Breast epithelium (tissue), 4 donors: ENCODE measurements at regions not wholly inside any gene's neighbourhood (a gene's known extent, or its start where the extent isn't known, plus 50 kb on each side); places are given as distances from the start of the nearest gene placed in this dataset.

Experiments used
- DNase-seq, 2 donors: peaks; one replicate each; pipeline ENCODE4 v3.0.0-alpha.2; 2019; ENCODE audit warnings: low spot score in 2 of 2
- H3K27ac ChIP-seq, 2 donors: fragments of 200-600 bp; sonication (generic) in 1 of 2; one replicate each; pipeline ENCODE4 v1.5.1; 2016 to 2019; ENCODE audit warnings: mild to moderate bottlenecking in 1 of 2
- H3K27me3 ChIP-seq, 2 donors: fragments of 200-600 bp; sonication (generic) in 1 of 2; one replicate each; pipeline versions ENCODE4 v1.5.1 to v1.6.0; 2017 to 2019; ENCODE audit warnings: control low read depth in 1 of 2, mild to moderate bottlenecking in 1 of 2
- H3K36me3 ChIP-seq: fragments of 200-600 bp; one replicate; pipeline ENCODE4 v1.5.1; 2019
- H3K4me1 ChIP-seq, 2 donors: fragments of 200-600 bp; sonication (generic); one replicate each; pipeline ENCODE4 v1.5.1; 2016 to 2019; ENCODE audit warnings: control low read depth in 1 of 2
- H3K4me3 ChIP-seq, 3 donors: fragments of 200-600 bp; sonication (generic); 1 replicate in 2 of 3; 2 replicates in 1 of 3; pipeline ENCODE4 v1.5.1; 2016 to 2019; ENCODE audit warnings: mild to moderate bottlenecking in 3 of 3, moderate library complexity in 2 of 3
- H3K9me3 ChIP-seq, 2 donors: fragments of 200-600 bp; sonication (generic) in 1 of 2; one replicate each; pipeline ENCODE4 v1.5.1; 2016 to 2019; ENCODE audit warnings: control low read depth in 1 of 2
- POLR2A ChIP-seq: fragments of 450-650 bp; IDR thresholded peaks from one replicate; pipeline ENCODE4 v1.6.1; 2016; ENCODE audit warnings: antibody characterized with exemption, mild to moderate bottlenecking, moderate library complexity
- POLR2AphosphoS5 ChIP-seq, 3 donors: sonication (generic); formaldehyde crosslinking; IDR thresholded peaks; one replicate each; pipeline ENCODE4 v1.6.1; 2017; ENCODE audit warnings: antibody characterized with exemption in 3 of 3
- intact Hi-C: fragments of 100-400 bp; cut with DNase I; formaldehyde crosslinking; loops from one replicate; pipeline ENCODE4 v1.15.1; 2023; ENCODE audit warnings: low total_unique reads
- TF ChIP-seq, protein P1 (sequence below), 3 donors: fragments of 450-650 bp; IDR thresholded peaks; one replicate each; pipeline ENCODE4 v1.5.1; 2016 to 2017; ENCODE audit warnings: antibody characterized with exemption in 3 of 3, mild to moderate bottlenecking in 3 of 3, moderate library complexity in 3 of 3

DNA sequence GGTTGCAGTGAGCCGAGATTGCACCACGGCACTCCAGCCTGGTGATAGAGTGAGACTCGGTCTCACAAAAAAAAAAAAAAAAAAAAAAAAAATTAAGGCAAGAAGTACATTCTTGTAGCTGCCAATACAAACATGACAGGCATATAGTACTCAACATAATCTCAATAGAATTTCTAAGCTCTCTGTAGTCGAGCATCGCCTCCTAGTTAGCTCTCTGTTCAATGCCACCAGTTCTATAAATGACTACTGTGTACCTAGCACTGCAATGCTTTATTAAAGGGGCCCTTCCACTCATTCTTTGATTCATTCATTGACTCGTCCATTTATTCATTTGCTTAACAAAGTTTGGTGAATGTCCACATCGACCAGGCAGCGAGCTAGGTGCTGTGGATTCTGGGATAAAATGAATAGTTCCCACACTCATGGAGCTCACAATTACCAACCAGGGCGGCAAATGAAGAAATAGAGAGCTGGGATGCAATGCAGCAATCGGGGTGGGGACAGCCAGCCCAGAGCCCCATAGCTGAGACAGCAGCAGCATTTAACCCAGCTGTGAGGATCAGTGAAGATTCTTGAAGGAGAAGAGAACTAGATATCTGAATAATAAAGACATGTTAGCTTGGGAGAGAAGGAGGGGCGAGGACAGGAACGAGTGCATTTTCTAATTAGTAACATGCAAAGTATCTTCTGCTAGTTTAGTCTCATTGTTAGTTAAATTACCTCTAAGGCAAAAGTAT lies 349.8 kb downstream of the LPIN1 start:
- DNase-seq = no peak
- intact Hi-C loops = no loop called here
- Histone ChIP-seq H3K4me3 (no peak overlapping the region), H3K4me1 (no peaks in the 10 kb centered on the region), H3K27me3 (no peaks in the 10 kb centered on the region), H3K9me3 (no peaks in the 10 kb centered on the region), H3K27ac (no peak overlapping the region), H3K36me3 (no peaks in the 10 kb centered on the region)
- TF ChIP-seq, protein P1, sequence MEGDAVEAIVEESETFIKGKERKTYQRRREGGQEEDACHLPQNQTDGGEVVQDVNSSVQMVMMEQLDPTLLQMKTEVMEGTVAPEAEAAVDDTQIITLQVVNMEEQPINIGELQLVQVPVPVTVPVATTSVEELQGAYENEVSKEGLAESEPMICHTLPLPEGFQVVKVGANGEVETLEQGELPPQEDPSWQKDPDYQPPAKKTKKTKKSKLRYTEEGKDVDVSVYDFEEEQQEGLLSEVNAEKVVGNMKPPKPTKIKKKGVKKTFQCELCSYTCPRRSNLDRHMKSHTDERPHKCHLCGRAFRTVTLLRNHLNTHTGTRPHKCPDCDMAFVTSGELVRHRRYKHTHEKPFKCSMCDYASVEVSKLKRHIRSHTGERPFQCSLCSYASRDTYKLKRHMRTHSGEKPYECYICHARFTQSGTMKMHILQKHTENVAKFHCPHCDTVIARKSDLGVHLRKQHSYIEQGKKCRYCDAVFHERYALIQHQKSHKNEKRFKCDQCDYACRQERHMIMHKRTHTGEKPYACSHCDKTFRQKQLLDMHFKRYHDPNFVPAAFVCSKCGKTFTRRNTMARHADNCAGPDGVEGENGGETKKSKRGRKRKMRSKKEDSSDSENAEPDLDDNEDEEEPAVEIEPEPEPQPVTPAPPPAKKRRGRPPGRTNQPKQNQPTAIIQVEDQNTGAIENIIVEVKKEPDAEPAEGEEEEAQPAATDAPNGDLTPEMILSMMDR (IDR thresholded peaks at IDR 0.05) = no peak
- no peak for TF ChIP-seq POLR2A
- TF ChIP-seq POLR2AphosphoS5 (IDR thresholded peaks at IDR 0.05) = no peak

DNA sequence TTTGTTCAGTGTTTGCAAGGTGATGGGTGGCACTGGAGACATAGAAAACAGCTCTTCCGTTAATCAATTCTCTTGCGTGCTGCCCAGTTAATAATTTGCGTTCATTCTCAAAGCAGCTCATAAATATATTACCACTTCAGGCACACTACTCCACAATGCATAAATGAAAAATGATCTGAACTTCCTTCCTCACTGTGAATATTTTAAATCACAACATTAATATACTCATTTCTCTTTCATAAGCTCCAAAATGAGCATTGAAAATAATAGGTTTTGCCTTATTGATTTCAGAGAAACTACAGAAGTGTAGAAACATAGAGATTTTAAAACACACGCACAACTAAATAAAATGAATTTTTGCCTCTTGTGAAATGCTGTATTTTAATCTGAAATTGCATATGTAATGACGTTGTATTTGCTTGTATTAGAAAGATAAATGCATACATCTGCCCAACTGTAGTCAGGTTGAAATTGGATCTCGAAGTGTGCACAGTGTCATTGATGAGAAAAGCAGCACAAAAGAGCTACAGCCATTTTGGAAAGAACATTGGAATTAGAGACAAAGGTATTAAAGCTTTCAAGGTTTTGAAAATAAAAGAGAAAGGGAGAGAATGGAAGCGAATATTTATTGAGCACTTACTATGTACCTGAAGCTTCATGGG lies 350.5 kb downstream of the LPIN1 start:
- H3K27me3 ChIP-seq = no peaks in the 10 kb centered on the region
- no peaks in the 10 kb centered on the region for H3K36me3 ChIP-seq
- TF ChIP-seq, protein P1 (IDR thresholded peaks at IDR 0.05) = no peak
- TF ChIP-seq POLR2AphosphoS5 (IDR thresholded peaks at IDR 0.05) (no peak), POLR2A (no peak)
- no peak for DNase-seq
- H3K4me1 ChIP-seq = no peaks in the 10 kb centered on the region
- intact Hi-C loops = no loop called here
- no peak overlapping the region for H3K27ac ChIP-seq
- H3K4me3 ChIP-seq = no peak overlapping the region
- H3K9me3 ChIP-seq = no peaks in the 10 kb centered on the region

DNA sequence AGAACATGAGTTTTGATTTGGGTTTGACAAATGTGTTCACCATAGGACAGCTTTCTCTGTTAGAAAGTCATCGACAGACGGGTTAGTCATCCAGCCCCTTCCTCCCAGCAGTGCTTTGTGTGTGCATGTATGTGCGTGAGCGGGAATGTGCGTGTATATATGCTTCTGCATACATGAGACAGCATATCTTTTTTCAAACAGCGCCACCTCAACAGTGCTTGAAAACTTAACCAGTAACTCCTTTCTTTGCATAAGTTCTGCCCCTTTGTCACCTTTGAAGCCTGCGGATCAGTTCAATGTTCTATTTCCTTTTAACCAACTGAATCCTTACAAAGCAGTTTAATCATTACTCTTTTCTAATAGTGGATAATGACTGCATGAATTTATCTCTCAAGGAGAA lies 351.4 kb downstream of the LPIN1 start:
- TF ChIP-seq, protein P1 (IDR thresholded peaks at IDR 0.05) = no peak
- no peak for TF ChIP-seq POLR2AphosphoS5 (IDR thresholded peaks at IDR 0.05)
- no peak for TF ChIP-seq POLR2A
- Histone ChIP-seq H3K4me3 (no peak overlapping the region), H3K4me1 (no peaks in the 10 kb centered on the region), H3K27ac (no peak overlapping the region), H3K27me3 (no peaks in the 10 kb centered on the region), H3K9me3 (no peaks in the 10 kb centered on the region), H3K36me3 (no peaks in the 10 kb centered on the region)
- DNase-seq = no peak
- intact Hi-C loops = no loop called here

DNA sequence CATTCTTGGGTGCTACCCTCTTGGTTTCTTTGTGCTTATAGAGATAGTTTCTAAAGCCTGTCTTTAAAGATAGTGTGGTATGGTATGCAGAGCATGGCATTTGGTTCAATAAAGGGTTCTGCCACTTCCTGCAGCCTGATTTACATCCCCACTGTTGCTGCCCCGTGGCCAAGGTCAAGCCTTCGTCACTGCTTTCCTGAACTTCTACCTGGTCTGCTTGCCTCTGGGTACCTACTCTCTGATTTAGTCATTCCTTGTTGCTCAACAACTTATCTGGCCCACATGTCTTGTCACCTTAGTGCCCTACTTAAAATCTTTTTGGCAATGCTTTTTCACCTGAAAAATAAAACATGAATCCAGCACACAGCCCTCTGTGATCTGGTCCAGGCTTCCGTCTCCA lies 352.9 kb downstream of the LPIN1 start:
- DNase-seq = no peak
- Histone ChIP-seq H3K9me3 (no peaks in the 10 kb centered on the region), H3K27me3 (no peaks in the 10 kb centered on the region), H3K4me3 (no peak overlapping the region), H3K36me3 (no peaks in the 10 kb centered on the region), H3K27ac (no peak overlapping the region), H3K4me1 (no peaks in the 10 kb centered on the region)
- intact Hi-C loops = no loop called here
- TF ChIP-seq POLR2AphosphoS5 (IDR thresholded peaks at IDR 0.05) (no peak), POLR2A (no peak)
- TF ChIP-seq, protein P1 (IDR thresholded peaks at IDR 0.05) = no peak

DNA sequence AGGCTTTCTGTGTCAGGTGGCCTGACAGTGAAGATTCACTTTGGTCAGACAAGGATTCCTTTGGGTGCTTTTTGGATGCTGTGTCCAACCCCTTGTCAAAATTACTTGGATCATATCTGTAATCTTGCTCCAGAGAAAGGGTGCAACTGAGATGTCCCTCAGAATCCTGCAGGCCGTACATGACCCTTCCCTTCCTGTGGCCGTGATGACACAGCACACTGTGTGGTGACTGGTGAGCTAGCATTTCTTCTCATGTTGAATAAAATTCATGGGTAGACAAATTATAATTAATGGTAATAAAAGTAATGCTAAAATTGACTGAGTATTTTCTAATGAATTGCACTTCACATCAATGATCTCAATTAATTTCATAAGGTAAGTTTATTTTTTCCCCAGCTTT lies 356.2 kb downstream of the LPIN1 start:
- TF ChIP-seq POLR2A (no peak), POLR2AphosphoS5 (IDR thresholded peaks at IDR 0.05) (no peak)
- TF ChIP-seq, protein P1 (IDR thresholded peaks at IDR 0.05) = no peak
- intact Hi-C loops = no loop called here
- no peaks in the 10 kb centered on the region for H3K9me3 ChIP-seq
- H3K36me3 ChIP-seq = no peaks in the 10 kb centered on the region
- H3K4me3 ChIP-seq = no peak overlapping the region
- H3K27me3 ChIP-seq = no peaks in the 10 kb centered on the region
- no peak overlapping the region for H3K27ac ChIP-seq
- DNase-seq = no peak
- no peaks in the 10 kb centered on the region for H3K4me1 ChIP-seq
